ENCODE measurements at regions not wholly inside any gene's neighbourhood (a gene's known extent, or its start where the extent isn't known, plus 50 kb on each side); places are given as distances from the start of the nearest gene placed in this dataset.
"Not testable (repeated sequence)": the region's sequence is repeated elsewhere in the genome, so short reads cannot be mapped to it uniquely, and the experiment has no call there.

GRCh38 chr1:213324859-213325258, 273.8 kb downstream of the RPS6KC1 start:
- no peak for DNase-seq

- DNase-seq: no peak
These were observed 274.4 kb downstream of the RPS6KC1 start for GRCh38 chr1:213325482-213325881.

GRCh38 chr1:213326281-213327016, 275.4 kb downstream of the RPS6KC1 start:
- no peak for DNase-seq

- DNase-seq: no peak
These were observed 276.1 kb downstream of the RPS6KC1 start for GRCh38 chr1:213327017-213327667.

- DNase-seq: no peak
These were observed 278.5 kb downstream of the RPS6KC1 start for GRCh38 chr1:213329406-213330008.

- no peak for DNase-seq
These were observed 279.2 kb downstream of the RPS6KC1 start for GRCh38 chr1:213330281-213330680.

- DNase-seq: no peak
These were observed 280.7 kb downstream of the RPS6KC1 start for GRCh38 chr1:213331631-213332175.

GRCh38 chr1:213332491-213332890, 281.4 kb downstream of the RPS6KC1 start:
- no peak for DNase-seq

- DNase-seq: no peak
These were observed 282.1 kb downstream of the RPS6KC1 start for GRCh38 chr1:213333121-213333520.

- no peak for DNase-seq
These were observed 284.0 kb downstream of the RPS6KC1 start for GRCh38 chr1:213335084-213335483.

- DNase-seq: no peak
These were observed 286.1 kb downstream of the RPS6KC1 start for GRCh38 chr1:213337025-213337678.

GRCh38 chr1:213340593-213340992, 289.6 kb downstream of the RPS6KC1 start:
- no peak for DNase-seq

GRCh38 chr1:213345621-213346020, 294.6 kb downstream of the RPS6KC1 start:
- DNase-seq: no peak

- no peak for DNase-seq
These were observed 306.4 kb downstream of the RPS6KC1 start for GRCh38 chr1:213357403-213357802.

GRCh38 chr1:213358368-213358767, 307.3 kb downstream of the RPS6KC1 start:
- DNase-seq: not testable (repeated sequence)

GRCh38 chr1:213362598-213362997, 311.6 kb downstream of the RPS6KC1 start:
- DNase-seq: no peak

GRCh38 chr1:213366141-213366831, 315.2 kb downstream of the RPS6KC1 start:
- DNase-seq: no peak

- DNase-seq: no peak
These were observed 318.4 kb downstream of the RPS6KC1 start for GRCh38 chr1:213369465-213369864.

- no peak for DNase-seq
These were observed 319.5 kb downstream of the RPS6KC1 start for GRCh38 chr1:213370523-213370922.

- no peak for DNase-seq
These were observed 320.4 kb downstream of the RPS6KC1 start for GRCh38 chr1:213371525-213371846.

GRCh38 chr1:213371847-213372619, 321.0 kb downstream of the RPS6KC1 start:
- no peak for DNase-seq

- peak; percentile 20 to 25 for DNase-seq
These were observed 323.3 kb downstream of the RPS6KC1 start for GRCh38 chr1:213374369-213374768.

All from CD4-positive, alpha-beta T cell treated with Interleukin-4 for 1 hour (primary cell).